Osteocyte (in vitro differentiated cells): ENCODE measurements at regions not wholly inside any gene's neighbourhood (a gene's known extent, or its start where the extent isn't known, plus 50 kb on each side); places are given as distances from the start of the nearest gene placed in this dataset.

Experiments used
- DNase-seq: peaks from one replicate; pipeline ENCODE4 v3.0.0; 2021; ENCODE audit warnings: mixed read lengths; ENCODE audit not compliant: unreplicated experiment; ENCODE audit errors: extremely low spot score
- H3K27ac Mint-ChIP-seq: one replicate; pipeline ENCODE4 v1.8.0; 2021; ENCODE audit warnings: mild to moderate bottlenecking, mixed read lengths; ENCODE audit not compliant: unreplicated experiment
- H3K27me3 Mint-ChIP-seq: one replicate; pipeline ENCODE4 v1.8.0; 2021; ENCODE audit warnings: mixed read lengths; ENCODE audit not compliant: unreplicated experiment
- H3K36me3 Mint-ChIP-seq: one replicate; pipeline ENCODE4 v1.8.0; 2021; ENCODE audit warnings: mixed read lengths; ENCODE audit not compliant: unreplicated experiment
- H3K4me1 Mint-ChIP-seq: one replicate; pipeline ENCODE4 v1.8.0; 2021; ENCODE audit warnings: mixed read lengths; ENCODE audit not compliant: unreplicated experiment
- H3K4me3 Mint-ChIP-seq: one replicate; pipeline ENCODE4 v1.8.0; 2021; ENCODE audit warnings: mild to moderate bottlenecking, moderate library complexity, mixed read lengths; ENCODE audit not compliant: unreplicated experiment
- H3K9me3 Mint-ChIP-seq: one replicate; pipeline ENCODE4 v1.8.0; 2021; ENCODE audit warnings: mixed read lengths; ENCODE audit not compliant: unreplicated experiment
- CTCF ChIP-seq: fragments of 200-600 bp; sonication (generic); IDR thresholded peaks from 2 replicates; pipeline ENCODE4 v1.5.0; 2021; ENCODE audit warnings: antibody characterized with exemption, mild to moderate bottlenecking, moderate library complexity

GRCh38 chr16:55988013-55988412 lies 112.8 kb upstream of the CES5A start:
- Mint-ChIP-seq H3K27me3 (peaks cover 2% of the 10 kb centered on the region), H3K27ac (no peak overlapping the region), H3K36me3 (no peaks in the 10 kb centered on the region), H3K9me3 (no peaks in the 10 kb centered on the region), H3K4me3 (no peak overlapping the region), H3K4me1 (no peaks in the 10 kb centered on the region)
- no peak for TF ChIP-seq CTCF
- no peak for DNase-seq

- peaks cover 2% of the 10 kb centered on the region for H3K27me3 Mint-ChIP-seq
- no peak overlapping the region for H3K4me3 Mint-ChIP-seq
- TF ChIP-seq CTCF: no peak
- no peaks in the 10 kb centered on the region for H3K4me1 Mint-ChIP-seq
- H3K9me3 Mint-ChIP-seq: no peaks in the 10 kb centered on the region
- H3K27ac Mint-ChIP-seq: no peak overlapping the region
- no peaks in the 10 kb centered on the region for H3K36me3 Mint-ChIP-seq
- DNase-seq: no peak
Measured at GRCh38 chr16:55982597-55982996, 107.4 kb upstream of the CES5A start.

GRCh38 chr16:55981557-55981956 lies 106.4 kb upstream of the CES5A start:
- DNase-seq: no peak
- H3K4me3 Mint-ChIP-seq: no peak overlapping the region
- H3K4me1 Mint-ChIP-seq: no peaks in the 10 kb centered on the region
- no peaks in the 10 kb centered on the region for H3K36me3 Mint-ChIP-seq
- peaks cover 2% of the 10 kb centered on the region for H3K27me3 Mint-ChIP-seq
- TF ChIP-seq CTCF: no peak
- no peaks in the 10 kb centered on the region for H3K9me3 Mint-ChIP-seq
- H3K27ac Mint-ChIP-seq: no peak overlapping the region

- no peak overlapping the region for H3K27ac Mint-ChIP-seq
- no peak for TF ChIP-seq CTCF
- H3K27me3 Mint-ChIP-seq: no peaks in the 10 kb centered on the region
- no peak for DNase-seq
- no peaks in the 10 kb centered on the region for H3K4me1 Mint-ChIP-seq
- no peaks in the 10 kb centered on the region for H3K9me3 Mint-ChIP-seq
- H3K4me3 Mint-ChIP-seq: no peak overlapping the region
- no peaks in the 10 kb centered on the region for H3K36me3 Mint-ChIP-seq
Measured at GRCh38 chr16:55976815-55977214, 101.6 kb upstream of the CES5A start.

- no peak overlapping the region for H3K4me3 Mint-ChIP-seq
- H3K36me3 Mint-ChIP-seq: no peaks in the 10 kb centered on the region
- DNase-seq: no peak
- no peaks in the 10 kb centered on the region for H3K4me1 Mint-ChIP-seq
- H3K9me3 Mint-ChIP-seq: no peaks in the 10 kb centered on the region
- peaks cover 3% of the 10 kb centered on the region for H3K27me3 Mint-ChIP-seq
- no peak for TF ChIP-seq CTCF
- H3K27ac Mint-ChIP-seq: no peak overlapping the region
Measured at GRCh38 chr16:55971447-55971846, 96.3 kb upstream of the CES5A start.
